ENCODE measurements at regions not wholly inside any gene's neighbourhood (a gene's known extent, or its start where the extent isn't known, plus 50 kb on each side); places are given as distances from the start of the nearest gene placed in this dataset.

- no peak for TF ChIP-seq HMGXB3 (CRISPR knock-in tag; IDR thresholded peaks at IDR 0.05; ENCODE audit: borderline replicate concordance)
- peak; percentile 87 for TF ChIP-seq XRCC5 (optimal IDR thresholded peaks at IDR 0.05; ENCODE audit: low read length)
- TF ChIP-seq E2F5 (CRISPR knock-in tag; conservative IDR thresholded peaks at IDR 0.05): no peak
- TF ChIP-seq ZNF841 (CRISPR knock-in tag; IDR thresholded peaks at IDR 0.05; ENCODE audit: borderline replicate concordance): no peak
- TF ChIP-seq ZNF274 (CRISPR knock-in tag; IDR thresholded peaks at IDR 0.05): no peak
- no peak for TF ChIP-seq ZNF382 (CRISPR knock-in tag; IDR thresholded peaks at IDR 0.05; ENCODE audit: borderline replicate concordance)
- TF ChIP-seq MEF2D (CRISPR knock-in tag; IDR thresholded peaks at IDR 0.05): no peak
- TF ChIP-seq ZFY (CRISPR knock-in tag; IDR thresholded peaks at IDR 0.05): no peak; the same call in 1 of the 2 replicates
- peak; percentile 74 for TF ChIP-seq NFYC (CRISPR knock-in tag; IDR thresholded peaks at IDR 0.05)
- no peak for TF ChIP-seq ZMAT5 (CRISPR knock-in tag; IDR thresholded peaks at IDR 0.05; ENCODE audit: borderline replicate concordance, low read depth)
- TF ChIP-seq U2AF2 (IDR thresholded peaks at IDR 0.05; ENCODE audit: low read depth, low read length): no peak
- TF ChIP-seq ATRX (CRISPR knock-in tag; IDR thresholded peaks at IDR 0.05; ENCODE audit: borderline replicate concordance): no peak
- no peak for TF ChIP-seq ZNF510 (CRISPR knock-in tag; IDR thresholded peaks at IDR 0.05; ENCODE audit: low read depth)
- TF ChIP-seq ZBTB20 (CRISPR knock-in tag; IDR thresholded peaks at IDR 0.05; ENCODE audit: borderline replicate concordance, low read depth): peak; percentile 30; the same call in 1 of the 2 replicates
- TF ChIP-seq ZNF879 (CRISPR knock-in tag; IDR thresholded peaks at IDR 0.05): no peak
- no peak for TF ChIP-seq CENPT (CRISPR knock-in tag; IDR thresholded peaks at IDR 0.05; ENCODE audit: low read depth)
- TF ChIP-seq GTF3A (CRISPR knock-in tag; conservative IDR thresholded peaks at IDR 0.05): no peak
- no peak for TF ChIP-seq PHF8 (CRISPR knock-in tag; IDR thresholded peaks at IDR 0.05)
- no peak for TF ChIP-seq SNAPC2 (CRISPR knock-in tag; IDR thresholded peaks at IDR 0.05)
- TF ChIP-seq ZNF687 (CRISPR knock-in tag; IDR thresholded peaks at IDR 0.05): peak; percentile 78
Measured at GRCh38 chr11:13114566-13115379, 105.7 kb downstream of the RASSF10 start (continued).

All from HepG2 (cell line).